Activated T-cell treated with anti-CD3 and anti-CD28 coated beads, Interleukin-2, amount 50 U/mL, for 1 hour (primary cell): ENCODE measurements at regions not wholly inside any gene's neighbourhood (a gene's known extent, or its start where the extent isn't known, plus 50 kb on each side); places are given as distances from the start of the nearest gene placed in this dataset.

Experiments
- DNase-seq: peaks from one replicate; pipeline ENCODE4 v3.0.0-alpha.2; 2020

GRCh38 chr2:173590276-173590861, 235.7 kb downstream of the CDCA7 start:
- no peak for DNase-seq

- no peak for DNase-seq
Measured at GRCh38 chr2:173593109-173593508, 238.4 kb downstream of the CDCA7 start.

GRCh38 chr2:173596244-173596643, 241.6 kb downstream of the CDCA7 start:
- DNase-seq, result no peak

GRCh38 chr2:173598525-173598924, 243.9 kb downstream of the CDCA7 start:
- no peak for DNase-seq

- DNase-seq, result no peak
Measured at GRCh38 chr2:173599821-173600359, 245.2 kb downstream of the CDCA7 start.

- no peak for DNase-seq
Measured at GRCh38 chr2:173602153-173602795, 247.6 kb downstream of the CDCA7 start.

GRCh38 chr2:173605994-173606393, 251.3 kb downstream of the CDCA7 start:
- no peak for DNase-seq

- no peak for DNase-seq
Measured at GRCh38 chr2:173606619-173607248, 252.1 kb downstream of the CDCA7 start.

- DNase-seq, result no peak
Measured at GRCh38 chr2:173607606-173608311, 253.1 kb downstream of the CDCA7 start.

GRCh38 chr2:173611121-173611520, 256.4 kb downstream of the CDCA7 start:
- DNase-seq, result no peak

- no peak for DNase-seq
Measured at GRCh38 chr2:173612354-173612753, 257.7 kb downstream of the CDCA7 start.

- DNase-seq, result no peak
Measured at GRCh38 chr2:173613386-173613785, 258.7 kb downstream of the CDCA7 start.

- DNase-seq, result no peak
Measured at GRCh38 chr2:173614265-173614930, 259.7 kb downstream of the CDCA7 start.

- no peak for DNase-seq
Measured at GRCh38 chr2:173623438-173624319, 269.0 kb downstream of the CDCA7 start.

GRCh38 chr2:173625315-173625714, 270.6 kb downstream of the CDCA7 start:
- no peak for DNase-seq

- DNase-seq, result no peak
Measured at GRCh38 chr2:173629076-173629475, 274.4 kb downstream of the CDCA7 start.

GRCh38 chr2:173630425-173631126, 275.9 kb downstream of the CDCA7 start:
- no peak for DNase-seq

GRCh38 chr2:173631127-173631460, 276.4 kb downstream of the CDCA7 start:
- no peak for DNase-seq

- no peak for DNase-seq
Measured at GRCh38 chr2:173644146-173644545, 289.5 kb downstream of the CDCA7 start.

GRCh38 chr2:173647681-173648311, 293.1 kb downstream of the CDCA7 start:
- no peak for DNase-seq

GRCh38 chr2:173648816-173649215, 294.1 kb downstream of the CDCA7 start:
- no peak for DNase-seq
